Endothelial cell of umbilical vein (primary cell): ENCODE measurements at regions not wholly inside any gene's neighbourhood (a gene's known extent, or its start where the extent isn't known, plus 50 kb on each side); places are given as distances from the start of the nearest gene placed in this dataset.

Experiments used
- BruUV-seq: library from RNA; stranded (reverse); fragments of 400-500 nt; replicated peaks from 2 replicates; lab custom pipeline; 2021; lab: Mats Ljungman, UMichigan
- CTCF ChIA-PET: fragments of 300-600, 350-600 bp; sonication (Branson Sonifier 250); formaldehyde crosslinking; loops from one replicate; lab custom pipeline; 2021; ENCODE audit warnings: antibody characterized with exemption, inconsistent platforms; lab: Charles Lee
- POLR2A ChIA-PET: fragments of 300-600, 350-600 bp; sonication (Branson Sonifier 250); formaldehyde crosslinking; loops from one replicate; lab custom pipeline; 2021; ENCODE audit warnings: antibody characterized with exemption, inconsistent platforms; lab: Charles Lee
- DNase-seq: peaks from one replicate; pipeline ENCODE4 v3.0.0-alpha.2; 2011; ENCODE audit warnings: low read depth, low spot score
- FAIRE-seq: peaks from 2 replicates; lab custom pipeline; 2011; peaks lifted over from hg19 to GRCh38; lab: Jason Lieb, UNC
- H2AFZ ChIP-seq: 2 replicates; pipeline ENCODE4 v1.6.0; 2012; ENCODE audit warnings: low read depth, low read length, control low read depth, inconsistent platforms
- H3K27ac ChIP-seq: 2 replicates; pipeline ENCODE4 v1.5.1; 2011; ENCODE audit warnings: low read depth, mild to moderate bottlenecking, control low read depth, low read length, moderate library complexity; ENCODE audit not compliant: insufficient read depth
- H3K27me3 ChIP-seq, 2 experiments: 2 replicates each; pipeline versions ENCODE4 v1.6.0 to v1.6.1; 2011; ENCODE audit warnings: low read length in 2 of 2, mixed read lengths in 1 of 2; ENCODE audit not compliant: control insufficient read depth in 2 of 2, insufficient read depth in 2 of 2
- H3K36me3 ChIP-seq, 2 experiments: 2 replicates in 1 of 2; 3 replicates in 1 of 2; pipeline ENCODE4 v1.5.1; 2011; ENCODE audit warnings: low read length in 2 of 2, mild to moderate bottlenecking in 1 of 2, moderate library complexity in 1 of 2; ENCODE audit not compliant: control insufficient read depth in 2 of 2, insufficient read depth in 2 of 2; ENCODE audit errors: extremely low read depth in 1 of 2
- H3K4me1 ChIP-seq: 3 replicates; pipeline ENCODE4 v1.5.1; 2011; ENCODE audit warnings: mild to moderate bottlenecking, low read length; ENCODE audit not compliant: control insufficient read depth, insufficient read depth; ENCODE audit errors: extremely low read depth
- H3K4me2 ChIP-seq: 2 replicates; pipeline ENCODE4 v1.6.1; 2011; ENCODE audit warnings: low read length, control low read depth, mixed read lengths; ENCODE audit not compliant: insufficient read depth
- H3K4me3 ChIP-seq, 3 experiments: fragments of 200-600 bp in 1 of 3; sonication (generic), shearing (Covaris generic) in 1 of 3; replicated peaks in 1 of 3; 2 replicates each; pipeline ENCODE4 v1.5.1; 2011 to 2016; ENCODE audit warnings: control low read depth in 3 of 3, low read length in 3 of 3, mild to moderate bottlenecking in 2 of 3, inconsistent platforms in 1 of 3, low read depth in 1 of 3, moderate library complexity in 1 of 3; ENCODE audit not compliant: insufficient read depth in 1 of 3
- H3K79me2 ChIP-seq: 2 replicates; pipeline ENCODE4 v1.6.0; 2012; ENCODE audit warnings: low read length, inconsistent platforms; ENCODE audit not compliant: control insufficient read depth, insufficient read depth
- H3K9ac ChIP-seq: replicated peaks from 2 replicates; pipeline ENCODE3; 2011; ENCODE audit warnings: low read length, control low read depth; ENCODE audit not compliant: insufficient read depth; ENCODE audit errors: extremely low read depth
- H3K9me1 ChIP-seq: replicated peaks from 3 replicates; pipeline ENCODE4 v1.6.0; 2011; ENCODE audit warnings: mild to moderate bottlenecking, low read length; ENCODE audit not compliant: control insufficient read depth, insufficient read depth; ENCODE audit errors: extremely low read depth
- H3K9me3 ChIP-seq: replicated peaks from 2 replicates; pipeline ENCODE4 v1.5.1; 2012; ENCODE audit warnings: low read length, inconsistent platforms; ENCODE audit not compliant: control insufficient read depth, insufficient read depth
- H4K20me1 ChIP-seq: replicated peaks from 2 replicates; pipeline ENCODE3; 2011; ENCODE audit warnings: mild to moderate bottlenecking, low read length; ENCODE audit not compliant: control insufficient read depth, insufficient read depth; ENCODE audit errors: extremely low read depth
- CTCF ChIP-seq, 2 donors: IDR thresholded peaks; 1 replicate in 1 of 2; 2 replicates in 1 of 2; pipeline ENCODE4 v1.5.1; 2011; ENCODE audit warnings: low read length in 2 of 2, mild to moderate bottlenecking in 2 of 2, moderate library complexity in 2 of 2, control low read depth in 1 of 2, inconsistent platforms in 1 of 2, low read depth in 1 of 2; ENCODE audit not compliant: insufficient read depth in 1 of 2; ENCODE audit errors: extremely low read depth in 1 of 2
- EZH2 ChIP-seq: IDR thresholded peaks from 2 replicates; pipeline ENCODE4 v1.6.1; 2012; ENCODE audit warnings: borderline replicate concordance, low read depth, mild to moderate bottlenecking, moderate library complexity, low read length, inconsistent platforms; ENCODE audit not compliant: severe bottlenecking
- FOS ChIP-seq: IDR thresholded peaks from 2 replicates; pipeline ENCODE4 v1.6.1; 2011; ENCODE audit warnings: mild to moderate bottlenecking, low read length, moderate library complexity, borderline replicate concordance; ENCODE audit not compliant: insufficient read depth
- GATA2 ChIP-seq: IDR thresholded peaks from 2 replicates; pipeline ENCODE4 v1.7.0; 2011; ENCODE audit warnings: low read depth, mild to moderate bottlenecking, moderate library complexity, mixed read lengths, low read length; ENCODE audit not compliant: insufficient read length, insufficient read depth
- MYC ChIP-seq: IDR thresholded peaks from one replicate; pipeline ENCODE4 v1.6.1; 2011; ENCODE audit warnings: mild to moderate bottlenecking, low read depth, low read length
- POLR2A ChIP-seq: IDR thresholded peaks from 2 replicates; pipeline ENCODE4 v1.6.1; 2012; ENCODE audit warnings: low read depth, mild to moderate bottlenecking, control low read depth, low read length
- POLR2AphosphoS5 ChIP-seq: IDR thresholded peaks from 2 replicates; pipeline ENCODE4 v1.6.1; 2012; ENCODE audit warnings: low read depth, mild to moderate bottlenecking, control low read depth, low read length, moderate library complexity; ENCODE audit not compliant: insufficient read depth
- dilution Hi-C: fragments of 300-500 bp; cut with MboI; formaldehyde crosslinking; loops from one replicate; pipeline ENCODE4 v1.15.0; 2019; ENCODE audit warnings: low sequenced_read_pairs; ENCODE audit not compliant: extremely low pct_ligation_motif_present
- intact Hi-C: fragments of 100-400 bp; cut with micrococcal nuclease; formaldehyde crosslinking; loops from one replicate; pipeline ENCODE4 v1.10.0; 2022
- TF ChIP-seq, protein P1 (sequence below): IDR thresholded peaks from 2 replicates; pipeline ENCODE4 v1.6.1; 2011; ENCODE audit not compliant: insufficient read depth, insufficient read length

- H3K4me1 ChIP-seq = no peaks in the 10 kb centered on the region
- CTCF ChIA-PET = interaction anchor here (0.7 kb wide), 1 partner anchor 63 kb away, joined by 3 read pairs; no protein-coding TSS in a partner anchor
- no TSS peak for BruUV-seq
- H3K4me2 ChIP-seq = no peak overlapping the region
- H3K36me3 ChIP-seq = peaks cover 3 to 8% of the 10 kb centered on the region in 2 experiments
- H2AFZ ChIP-seq = no peak overlapping the region
- H4K20me1 ChIP-seq = no peaks in the 10 kb centered on the region
- no peak overlapping the region for H3K27ac ChIP-seq
- no peaks in the 10 kb centered on the region for H3K79me2 ChIP-seq
- H3K9me1 ChIP-seq = no peaks in the 10 kb centered on the region
- dilution Hi-C loops = no loop called here
- DNase-seq (no peak), FAIRE-seq (no peak)
- intact Hi-C loops = no loop called here
- TF ChIP-seq, protein P1, sequence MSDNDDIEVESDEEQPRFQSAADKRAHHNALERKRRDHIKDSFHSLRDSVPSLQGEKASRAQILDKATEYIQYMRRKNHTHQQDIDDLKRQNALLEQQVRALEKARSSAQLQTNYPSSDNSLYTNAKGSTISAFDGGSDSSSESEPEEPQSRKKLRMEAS = no peak
- TF ChIP-seq POLR2AphosphoS5 (no peak), MYC (no peak), GATA2 (no peak), EZH2 (no peak), CTCF (IDR thresholded peaks at IDR 0.05; ENCODE audit: extremely low read depth in 1 of 2, insufficient read depth in 1 of 2, low read depth in 1 of 2, low read length in 2 of 2) (no peak), POLR2A (no peak), FOS (no peak)
- no peak overlapping the region for H3K4me3 ChIP-seq
- no peaks in the 10 kb centered on the region for H3K9me3 ChIP-seq
- H3K9ac ChIP-seq = no peak overlapping the region
- no peaks in the 10 kb centered on the region for H3K27me3 ChIP-seq
- POLR2A ChIA-PET = interaction anchor here (0.6 kb wide), 1 partner anchor 89 kb away, joined by 6 read pairs; no protein-coding TSS in a partner anchor
These were observed 89.8 kb downstream of the KPNA2 start for GRCh38 chr17:68125111-68125870.
